WTC11 (cell line): ENCODE measurements at regions not wholly inside any gene's neighbourhood (a gene's known extent, or its start where the extent isn't known, plus 50 kb on each side); places are given as distances from the start of the nearest gene placed in this dataset.

Experiments used
- ATAC-seq: fragments of 200-7000 bp; cut with Tn5 transposase; 2 replicates; pipeline ENCODE4 v1.10.0; 2021; ENCODE audit warnings: mild to moderate bottlenecking, moderate library complexity
- CTCF ChIA-PET: fragments of 300-600 bp; sonication (Branson Sonifier 250); formaldehyde crosslinking; loops from one replicate; lab custom pipeline; 2021; ENCODE audit warnings: antibody characterized with exemption; lab: Charles Lee
- POLR2A ChIA-PET: fragments of 350-600 bp; sonication (Branson Sonifier 250); formaldehyde crosslinking; loops from one replicate; lab custom pipeline; 2021; ENCODE audit warnings: antibody characterized with exemption; lab: Charles Lee
- DNase-seq: peaks from one replicate; pipeline ENCODE4 v3.0.0; 2021; ENCODE audit warnings: low spot score
- H3K27ac Mint-ChIP-seq: 2 replicates; pipeline ENCODE4 v1.8.0; 2021; ENCODE audit warnings: mixed read lengths
- H3K27me3 Mint-ChIP-seq: 2 replicates; pipeline ENCODE4 v1.8.0; 2021; ENCODE audit warnings: low read depth, mild to moderate bottlenecking, moderate library complexity, mixed read lengths
- H3K36me3 Mint-ChIP-seq: 2 replicates; pipeline ENCODE4 v1.8.0; 2021; ENCODE audit warnings: mixed read lengths
- H3K4me1 Mint-ChIP-seq: 2 replicates; pipeline ENCODE4 v1.8.0; 2022; ENCODE audit warnings: mixed read lengths
- H3K4me3 Mint-ChIP-seq: 2 replicates; pipeline ENCODE4 v1.8.0; 2021; ENCODE audit warnings: mild to moderate bottlenecking, moderate library complexity, mixed read lengths
- H3K9me3 Mint-ChIP-seq: 2 replicates; pipeline ENCODE4 v1.8.0; 2021; ENCODE audit warnings: mixed read lengths
- ATF2 ChIP-seq: sonication (generic); formaldehyde crosslinking; IDR thresholded peaks from 2 replicates; pipeline ENCODE4 v1.8.1; 2022; ENCODE audit warnings: low read depth, missing genetic modification reagents, borderline replicate concordance
- CTCF ChIP-seq: fragments of 200-600 bp; IDR thresholded peaks from 2 replicates; pipeline ENCODE4 v1.8.0; 2022; ENCODE audit warnings: antibody characterized with exemption
- FOXP1 ChIP-seq: sonication (generic); formaldehyde crosslinking; IDR thresholded peaks from 2 replicates; pipeline ENCODE4 v1.8.0; 2022; ENCODE audit warnings: missing genetic modification reagents, mild to moderate bottlenecking, moderate library complexity, borderline replicate concordance
- MXD4 ChIP-seq: fragments of 250-450 bp; sonication (Bioruptor Pico); IDR thresholded peaks from 2 replicates; pipeline ENCODE4 v1.8.0; 2021; ENCODE audit warnings: mild to moderate bottlenecking, moderate library complexity, borderline replicate concordance
- MYBL2 ChIP-seq: sonication (generic); formaldehyde crosslinking; IDR thresholded peaks from 2 replicates; pipeline ENCODE4 v1.8.1; 2023; ENCODE audit warnings: mild to moderate bottlenecking, moderate library complexity, missing genetic modification reagents
- NFE2L1 ChIP-seq: sonication (generic); formaldehyde crosslinking; IDR thresholded peaks from 2 replicates; pipeline ENCODE4 v1.8.1; 2023; ENCODE audit warnings: missing genetic modification reagents
- NR1H2 ChIP-seq: sonication (generic); formaldehyde crosslinking; IDR thresholded peaks from 2 replicates; pipeline ENCODE4 v1.9.0; 2021; ENCODE audit warnings: mild to moderate bottlenecking, moderate library complexity, missing genetic modification reagents
- PREB ChIP-seq: sonication (generic); formaldehyde crosslinking; IDR thresholded peaks from 2 replicates; pipeline ENCODE4 v1.8.1; 2022; ENCODE audit warnings: mild to moderate bottlenecking, missing genetic modification reagents, moderate library complexity, borderline replicate concordance
- SOX15 ChIP-seq: fragments of 250-450 bp; sonication (Bioruptor Pico); IDR thresholded peaks from 2 replicates; pipeline ENCODE4 v1.9.0; 2021; ENCODE audit warnings: mild to moderate bottlenecking
- TEAD1 ChIP-seq: sonication (generic); formaldehyde crosslinking; IDR thresholded peaks from 2 replicates; pipeline ENCODE4 v1.8.0; 2022; ENCODE audit warnings: mild to moderate bottlenecking, missing genetic modification reagents
- TEAD4 ChIP-seq: sonication (generic); formaldehyde crosslinking; IDR thresholded peaks from 2 replicates; pipeline ENCODE4 v1.8.0; 2022; ENCODE audit warnings: mild to moderate bottlenecking, missing genetic modification reagents
- ZNF232 ChIP-seq: sonication (generic); formaldehyde crosslinking; IDR thresholded peaks from 2 replicates; pipeline ENCODE4 v1.8.0; 2022; ENCODE audit warnings: mild to moderate bottlenecking, missing genetic modification reagents
- ZNF423 ChIP-seq: fragments of 250-450 bp; sonication (Bioruptor Pico); IDR thresholded peaks from 2 replicates; pipeline ENCODE4 v2.1.2; 2022; ENCODE audit warnings: mild to moderate bottlenecking, moderate library complexity
- TF ChIP-seq, protein P1 (sequence below): fragments of 250-450 bp; sonication (Bioruptor Pico); IDR thresholded peaks from 2 replicates; pipeline ENCODE4 v1.9.0; 2021; ENCODE audit warnings: mild to moderate bottlenecking
- TF ChIP-seq, protein P2 (sequence below): sonication (generic); formaldehyde crosslinking; IDR thresholded peaks from 2 replicates; pipeline ENCODE4 v1.8.1; 2023; ENCODE audit warnings: mild to moderate bottlenecking, missing genetic modification reagents, borderline replicate concordance
- TF ChIP-seq, protein P3 (sequence below): sonication (generic); formaldehyde crosslinking; conservative IDR thresholded peaks from 2 replicates; pipeline ENCODE4 v1.8.1; 2022; ENCODE audit warnings: mild to moderate bottlenecking, missing genetic modification reagents

GRCh38 chr2:147086715-147087114, 758.1 kb upstream of the ACVR2A start (continued):
- TF ChIP-seq, protein P1, sequence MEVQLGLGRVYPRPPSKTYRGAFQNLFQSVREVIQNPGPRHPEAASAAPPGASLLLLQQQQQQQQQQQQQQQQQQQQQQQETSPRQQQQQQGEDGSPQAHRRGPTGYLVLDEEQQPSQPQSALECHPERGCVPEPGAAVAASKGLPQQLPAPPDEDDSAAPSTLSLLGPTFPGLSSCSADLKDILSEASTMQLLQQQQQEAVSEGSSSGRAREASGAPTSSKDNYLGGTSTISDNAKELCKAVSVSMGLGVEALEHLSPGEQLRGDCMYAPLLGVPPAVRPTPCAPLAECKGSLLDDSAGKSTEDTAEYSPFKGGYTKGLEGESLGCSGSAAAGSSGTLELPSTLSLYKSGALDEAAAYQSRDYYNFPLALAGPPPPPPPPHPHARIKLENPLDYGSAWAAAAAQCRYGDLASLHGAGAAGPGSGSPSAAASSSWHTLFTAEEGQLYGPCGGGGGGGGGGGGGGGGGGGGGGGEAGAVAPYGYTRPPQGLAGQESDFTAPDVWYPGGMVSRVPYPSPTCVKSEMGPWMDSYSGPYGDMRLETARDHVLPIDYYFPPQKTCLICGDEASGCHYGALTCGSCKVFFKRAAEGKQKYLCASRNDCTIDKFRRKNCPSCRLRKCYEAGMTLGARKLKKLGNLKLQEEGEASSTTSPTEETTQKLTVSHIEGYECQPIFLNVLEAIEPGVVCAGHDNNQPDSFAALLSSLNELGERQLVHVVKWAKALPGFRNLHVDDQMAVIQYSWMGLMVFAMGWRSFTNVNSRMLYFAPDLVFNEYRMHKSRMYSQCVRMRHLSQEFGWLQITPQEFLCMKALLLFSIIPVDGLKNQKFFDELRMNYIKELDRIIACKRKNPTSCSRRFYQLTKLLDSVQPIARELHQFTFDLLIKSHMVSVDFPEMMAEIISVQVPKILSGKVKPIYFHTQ: no peak
- TF ChIP-seq ZNF232 (no peak), MXD4 (no peak)

- no peak for TF ChIP-seq MYBL2 (CRISPR knock-in tag)
- TF ChIP-seq PREB (CRISPR knock-in tag): no peak
- TF ChIP-seq NR1H2 (CRISPR knock-in tag): no peak
- TF ChIP-seq SOX15: no peak
- TF ChIP-seq, protein P2, sequence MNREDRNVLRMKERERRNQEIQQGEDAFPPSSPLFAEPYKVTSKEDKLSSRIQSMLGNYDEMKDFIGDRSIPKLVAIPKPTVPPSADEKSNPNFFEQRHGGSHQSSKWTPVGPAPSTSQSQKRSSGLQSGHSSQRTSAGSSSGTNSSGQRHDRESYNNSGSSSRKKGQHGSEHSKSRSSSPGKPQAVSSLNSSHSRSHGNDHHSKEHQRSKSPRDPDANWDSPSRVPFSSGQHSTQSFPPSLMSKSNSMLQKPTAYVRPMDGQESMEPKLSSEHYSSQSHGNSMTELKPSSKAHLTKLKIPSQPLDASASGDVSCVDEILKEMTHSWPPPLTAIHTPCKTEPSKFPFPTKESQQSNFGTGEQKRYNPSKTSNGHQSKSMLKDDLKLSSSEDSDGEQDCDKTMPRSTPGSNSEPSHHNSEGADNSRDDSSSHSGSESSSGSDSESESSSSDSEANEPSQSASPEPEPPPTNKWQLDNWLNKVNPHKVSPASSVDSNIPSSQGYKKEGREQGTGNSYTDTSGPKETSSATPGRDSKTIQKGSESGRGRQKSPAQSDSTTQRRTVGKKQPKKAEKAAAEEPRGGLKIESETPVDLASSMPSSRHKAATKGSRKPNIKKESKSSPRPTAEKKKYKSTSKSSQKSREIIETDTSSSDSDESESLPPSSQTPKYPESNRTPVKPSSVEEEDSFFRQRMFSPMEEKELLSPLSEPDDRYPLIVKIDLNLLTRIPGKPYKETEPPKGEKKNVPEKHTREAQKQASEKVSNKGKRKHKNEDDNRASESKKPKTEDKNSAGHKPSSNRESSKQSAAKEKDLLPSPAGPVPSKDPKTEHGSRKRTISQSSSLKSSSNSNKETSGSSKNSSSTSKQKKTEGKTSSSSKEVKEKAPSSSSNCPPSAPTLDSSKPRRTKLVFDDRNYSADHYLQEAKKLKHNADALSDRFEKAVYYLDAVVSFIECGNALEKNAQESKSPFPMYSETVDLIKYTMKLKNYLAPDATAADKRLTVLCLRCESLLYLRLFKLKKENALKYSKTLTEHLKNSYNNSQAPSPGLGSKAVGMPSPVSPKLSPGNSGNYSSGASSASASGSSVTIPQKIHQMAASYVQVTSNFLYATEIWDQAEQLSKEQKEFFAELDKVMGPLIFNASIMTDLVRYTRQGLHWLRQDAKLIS: no peak
- TF ChIP-seq NFE2L1: no peak
- TF ChIP-seq FOXP1 (CRISPR knock-in tag): no peak
- CTCF ChIA-PET: interaction anchor here (1.6 to 2.0 kb wide), 2 partner anchors 27 to 350 kb away, joined by 5 read pairs; no protein-coding TSS in a partner anchor
- DNase-seq: no peak
- Mint-ChIP-seq H3K27me3 (no peaks in the 10 kb centered on the region), H3K27ac (no peak overlapping the region), H3K4me3 (no peak overlapping the region), H3K36me3 (no peaks in the 10 kb centered on the region), H3K4me1 (no peaks in the 10 kb centered on the region), H3K9me3 (no peaks in the 10 kb centered on the region)
- no peak for ATAC-seq
- POLR2A ChIA-PET: no interaction called here
Observed at GRCh38 chr2:147083664-147084063, 761.2 kb upstream of the ACVR2A start.

GRCh38 chr2:147082850-147083522, 761.8 kb upstream of the ACVR2A start:
- Mint-ChIP-seq H3K4me1 (no peaks in the 10 kb centered on the region), H3K36me3 (no peaks in the 10 kb centered on the region), H3K4me3 (no peak overlapping the region), H3K9me3 (no peaks in the 10 kb centered on the region), H3K27ac (no peak overlapping the region), H3K27me3 (no peaks in the 10 kb centered on the region)
- ATAC-seq (peak; percentile 86), DNase-seq (peak; percentile 69)
- ChIA-PET CTCF (interaction anchor here (0.6 to 2.0 kb wide), 17 partner anchors 9 to 828 kb away, joined by 3 to 16 read pairs (median 5); no protein-coding TSS in a partner anchor), POLR2A (no interaction called here)
- TF ChIP-seq ZNF423 (CRISPR knock-in tag) (no peak), TEAD4 (CRISPR knock-in tag) (peak; percentile 78; the same call in 1 of the 2 replicates), CTCF (peak; percentile 80), ATF2 (CRISPR knock-in tag) (no peak), TEAD1 (CRISPR knock-in tag) (peak; percentile 76; the same call in 1 of the 2 replicates), MXD4 (no peak)
- TF ChIP-seq, protein P3, sequence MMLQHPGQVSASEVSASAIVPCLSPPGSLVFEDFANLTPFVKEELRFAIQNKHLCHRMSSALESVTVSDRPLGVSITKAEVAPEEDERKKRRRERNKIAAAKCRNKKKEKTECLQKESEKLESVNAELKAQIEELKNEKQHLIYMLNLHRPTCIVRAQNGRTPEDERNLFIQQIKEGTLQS: no peak
